ENCODE measurements at regions not wholly inside any gene's neighbourhood (a gene's known extent, or its start where the extent isn't known, plus 50 kb on each side); places are given as distances from the start of the nearest gene placed in this dataset.

DNA sequence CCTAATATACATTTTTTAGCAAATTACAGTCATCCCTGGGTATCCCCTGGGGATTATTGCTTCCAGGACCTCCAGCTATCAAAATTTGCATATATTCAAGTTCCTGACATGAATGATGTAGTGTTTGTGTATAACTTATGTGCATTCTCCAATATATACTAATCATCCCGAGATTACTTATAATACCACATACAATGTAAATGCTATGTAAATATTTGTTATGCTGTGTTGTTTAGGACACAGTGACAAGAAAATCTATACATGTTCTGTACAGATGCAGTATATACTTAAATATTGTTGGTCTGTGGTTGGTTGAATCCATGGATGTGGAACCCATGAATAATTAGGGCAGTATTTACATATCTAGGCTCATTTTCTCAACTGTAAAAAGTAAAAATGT lies 1060.3 kb downstream of the DSC3 start:
- TF ChIP-seq EP300 (IDR thresholded peaks at IDR 0.05) (no peak), POLR2A (IDR thresholded peaks at IDR 0.05) (no peak)
